ENCODE measurements at regions not wholly inside any gene's neighbourhood (a gene's known extent, or its start where the extent isn't known, plus 50 kb on each side); places are given as distances from the start of the nearest gene placed in this dataset.

DNA sequence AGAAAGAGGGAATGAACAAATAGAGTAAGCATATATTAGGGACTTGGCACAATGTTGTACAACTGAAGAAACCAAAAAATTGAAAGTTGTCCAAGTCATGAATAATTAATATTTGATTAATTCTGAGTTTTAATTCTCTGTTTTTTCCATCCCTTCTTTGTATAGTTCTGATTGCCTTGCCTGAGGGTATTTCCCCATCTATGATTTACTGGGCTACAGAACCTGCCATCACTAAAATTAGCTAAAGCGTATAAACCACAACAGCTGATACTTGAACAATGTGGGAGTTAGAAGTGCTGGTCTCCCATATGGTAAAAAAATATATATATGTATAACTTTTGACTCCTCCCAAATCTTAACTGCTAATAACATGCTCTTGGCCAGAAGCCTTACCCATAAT is 1253.5 kb upstream of the CDH6 start:
- TF ChIP-seq, protein P1, sequence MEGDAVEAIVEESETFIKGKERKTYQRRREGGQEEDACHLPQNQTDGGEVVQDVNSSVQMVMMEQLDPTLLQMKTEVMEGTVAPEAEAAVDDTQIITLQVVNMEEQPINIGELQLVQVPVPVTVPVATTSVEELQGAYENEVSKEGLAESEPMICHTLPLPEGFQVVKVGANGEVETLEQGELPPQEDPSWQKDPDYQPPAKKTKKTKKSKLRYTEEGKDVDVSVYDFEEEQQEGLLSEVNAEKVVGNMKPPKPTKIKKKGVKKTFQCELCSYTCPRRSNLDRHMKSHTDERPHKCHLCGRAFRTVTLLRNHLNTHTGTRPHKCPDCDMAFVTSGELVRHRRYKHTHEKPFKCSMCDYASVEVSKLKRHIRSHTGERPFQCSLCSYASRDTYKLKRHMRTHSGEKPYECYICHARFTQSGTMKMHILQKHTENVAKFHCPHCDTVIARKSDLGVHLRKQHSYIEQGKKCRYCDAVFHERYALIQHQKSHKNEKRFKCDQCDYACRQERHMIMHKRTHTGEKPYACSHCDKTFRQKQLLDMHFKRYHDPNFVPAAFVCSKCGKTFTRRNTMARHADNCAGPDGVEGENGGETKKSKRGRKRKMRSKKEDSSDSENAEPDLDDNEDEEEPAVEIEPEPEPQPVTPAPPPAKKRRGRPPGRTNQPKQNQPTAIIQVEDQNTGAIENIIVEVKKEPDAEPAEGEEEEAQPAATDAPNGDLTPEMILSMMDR (IDR thresholded peaks at IDR 0.05), result no peak
- TF ChIP-seq POLR2AphosphoS5 (IDR thresholded peaks at IDR 0.05), result no peak
